Activated CD8-positive, alpha-beta memory T cell treated with anti-CD3 and anti-CD28 coated beads, Interleukin-2, amount 50 U/mL, for 24 hours (primary cell): ENCODE measurements at regions not wholly inside any gene's neighbourhood (a gene's known extent, or its start where the extent isn't known, plus 50 kb on each side); places are given as distances from the start of the nearest gene placed in this dataset.

Experiments used
- DNase-seq: peaks from one replicate; pipeline ENCODE4 v3.0.0-alpha.2; 2020; ENCODE audit errors: extremely low read depth

DNA sequence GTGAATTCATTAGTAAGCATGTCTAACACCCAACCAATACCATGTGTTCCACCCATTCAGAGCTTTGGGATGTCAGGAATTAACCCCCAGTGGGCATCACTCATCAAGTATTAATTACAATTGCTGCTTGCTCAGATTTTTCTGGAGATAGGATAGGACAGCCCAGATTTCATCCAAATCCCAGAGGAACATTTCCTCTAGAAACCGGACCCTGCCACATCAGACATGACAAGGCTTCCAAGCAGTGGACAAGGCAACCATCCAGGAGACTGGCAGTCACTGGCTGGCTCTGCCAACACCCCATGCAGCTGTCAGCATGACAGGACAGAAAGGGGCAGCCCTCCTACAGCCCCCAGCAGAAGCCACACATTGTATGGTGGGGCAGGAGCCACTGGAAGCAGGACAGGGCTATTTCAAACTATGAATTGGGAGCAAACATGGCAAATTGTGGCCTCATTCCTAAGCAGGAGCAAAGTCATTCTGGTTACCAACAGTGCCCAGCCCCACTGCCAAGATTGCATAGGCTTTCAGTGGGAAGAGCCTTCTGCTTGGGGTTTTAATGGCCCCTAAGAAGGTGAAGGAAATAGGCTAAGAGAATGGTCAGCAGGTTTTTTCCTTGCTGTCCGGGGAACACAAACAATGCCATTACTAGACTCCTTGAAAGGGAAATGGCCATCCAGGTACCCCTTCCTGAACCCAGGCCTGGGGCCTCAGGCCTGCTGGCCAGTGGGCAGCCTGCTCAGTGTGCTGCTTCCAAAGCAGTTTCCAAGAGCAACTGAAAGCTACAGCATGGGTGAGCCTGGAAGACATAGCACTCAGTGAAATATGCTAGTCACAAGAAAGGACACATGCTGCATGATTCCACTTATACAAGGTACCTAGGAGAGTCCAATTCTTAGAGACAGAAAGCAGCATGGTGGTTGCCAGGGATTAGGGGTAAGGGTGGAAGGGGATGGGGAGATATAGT, 294.7 kb upstream of the SLC30A5 start:
- DNase-seq = no peak

DNA sequence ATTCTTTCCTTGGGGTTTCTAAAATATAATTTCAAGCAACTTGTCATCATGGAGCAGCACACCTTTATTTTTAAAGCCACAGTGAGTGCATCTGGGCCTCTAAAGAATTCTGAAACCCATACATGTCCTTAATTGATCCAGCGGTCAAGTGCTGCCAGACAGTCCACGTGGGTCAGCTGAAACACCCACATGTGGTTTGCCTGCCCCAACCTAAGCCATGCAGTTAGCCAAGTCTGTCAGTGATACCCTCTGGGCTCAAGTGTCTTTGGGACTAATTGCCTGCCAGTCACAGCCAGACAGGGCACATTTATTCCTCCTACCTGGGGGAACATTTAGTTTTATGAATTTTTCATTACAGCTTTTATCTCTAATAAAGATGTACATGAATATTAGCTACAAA, 291.4 kb upstream of the SLC30A5 start:
- no peak for DNase-seq

DNA sequence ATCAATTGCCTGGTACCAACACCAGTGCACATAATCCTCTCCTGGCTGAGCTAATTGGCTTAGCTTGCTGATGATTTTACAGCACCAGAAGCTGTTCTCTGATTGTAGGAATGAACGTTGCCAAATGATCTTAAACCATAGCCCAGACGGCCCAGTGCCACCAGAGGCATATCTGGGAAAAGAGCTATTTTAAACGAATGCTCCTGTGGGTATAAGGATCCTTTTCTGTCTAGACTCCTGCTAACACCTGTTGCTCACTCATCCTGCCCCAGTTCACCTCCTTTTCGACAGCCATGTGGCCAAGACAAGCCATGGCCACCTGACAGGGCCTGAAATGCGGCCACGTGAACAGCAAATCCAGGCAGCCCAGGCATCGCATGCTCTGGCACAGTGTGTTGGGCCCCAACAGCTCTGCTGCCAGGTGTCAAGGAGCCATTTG, 289.9 kb upstream of the SLC30A5 start:
- DNase-seq = no peak

DNA sequence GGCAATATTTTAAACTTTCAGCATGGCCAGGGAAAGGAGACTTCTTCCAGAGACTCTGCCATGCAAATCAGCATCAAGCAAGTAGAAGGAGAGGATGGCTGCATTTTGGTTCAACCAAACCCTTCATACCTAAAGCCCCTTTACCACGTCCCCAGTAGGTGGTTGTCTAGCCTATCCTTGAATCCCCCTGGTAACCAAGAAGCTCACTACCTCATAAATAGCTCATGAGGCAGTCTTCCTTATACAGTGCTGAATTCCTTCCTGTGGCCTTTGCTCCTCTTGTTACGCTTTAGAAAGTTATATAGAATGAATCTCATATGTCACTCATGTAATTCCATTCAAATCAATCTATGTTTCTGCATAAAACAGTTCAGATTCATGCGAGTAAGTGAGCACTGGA, 289.5 kb upstream of the SLC30A5 start:
- no peak for DNase-seq

DNA sequence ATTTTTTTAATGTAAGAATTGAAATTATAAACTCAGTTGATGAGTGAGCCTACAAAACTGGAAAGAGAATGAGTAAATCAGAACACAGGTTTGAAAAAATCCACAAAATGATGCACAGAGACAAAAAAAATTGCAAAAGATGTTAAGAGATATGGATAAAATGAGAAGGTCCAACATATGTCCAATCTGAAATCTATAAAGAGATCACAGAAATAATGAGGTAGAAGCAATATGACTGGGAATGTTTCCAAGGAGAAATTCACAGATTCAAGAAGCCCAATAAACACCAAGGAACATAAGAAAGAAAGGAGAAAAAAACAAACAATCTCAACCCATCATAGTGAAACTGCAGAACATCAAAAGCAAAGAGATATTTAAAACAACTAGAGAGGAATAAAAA, 288.4 kb upstream of the SLC30A5 start:
- no peak for DNase-seq

DNA sequence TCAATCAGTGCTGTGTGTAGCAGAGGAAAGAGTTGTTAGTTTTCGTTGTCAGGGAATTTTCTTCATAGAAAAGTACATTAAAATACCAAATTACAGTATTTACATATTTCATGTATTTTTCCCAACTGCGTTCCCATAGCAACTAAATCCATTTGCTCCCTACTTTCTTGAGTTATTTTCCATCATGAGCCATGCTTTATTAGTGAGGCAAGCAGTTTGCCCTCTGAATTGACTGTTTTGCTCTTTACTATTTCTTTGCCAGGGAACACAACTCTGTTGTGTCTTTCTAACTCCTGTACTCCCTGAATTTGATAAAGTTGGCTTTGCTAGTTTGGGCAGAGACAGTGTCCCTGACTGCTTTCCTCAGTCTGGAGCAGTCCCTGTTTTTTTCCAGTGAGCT, 276.2 kb upstream of the SLC30A5 start:
- DNase-seq = no peak

DNA sequence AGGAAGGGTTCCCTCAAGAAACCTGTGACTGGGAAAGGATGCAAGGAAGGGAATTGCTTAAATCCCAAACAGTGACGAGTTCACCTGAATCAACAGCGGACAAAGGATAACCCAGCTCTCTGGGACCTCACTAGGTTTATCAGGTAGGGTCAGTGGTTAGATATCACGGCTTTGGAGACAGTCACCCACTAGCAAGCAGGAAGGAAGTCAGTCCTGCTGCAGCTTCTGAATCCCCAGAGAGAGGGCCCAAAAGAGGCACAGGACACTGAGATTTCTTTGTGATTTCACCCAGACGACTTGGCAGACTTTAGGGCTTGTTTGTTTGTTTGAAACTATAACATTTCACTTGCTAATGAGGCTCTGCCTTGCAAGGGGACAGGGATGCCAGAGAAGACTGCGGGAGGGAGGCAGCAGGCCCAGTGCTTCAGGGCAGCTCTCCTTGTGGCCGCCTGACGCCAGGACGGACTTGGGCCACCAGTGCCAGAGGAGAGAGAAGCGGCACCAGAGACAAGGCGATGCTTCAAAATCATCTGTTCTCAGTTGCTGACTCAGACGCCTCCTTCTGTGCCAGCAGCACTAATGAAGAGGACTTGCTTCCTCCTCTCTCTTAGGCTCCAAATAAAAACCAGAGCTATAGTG, 275.6 kb upstream of the SLC30A5 start:
- no peak for DNase-seq

DNA sequence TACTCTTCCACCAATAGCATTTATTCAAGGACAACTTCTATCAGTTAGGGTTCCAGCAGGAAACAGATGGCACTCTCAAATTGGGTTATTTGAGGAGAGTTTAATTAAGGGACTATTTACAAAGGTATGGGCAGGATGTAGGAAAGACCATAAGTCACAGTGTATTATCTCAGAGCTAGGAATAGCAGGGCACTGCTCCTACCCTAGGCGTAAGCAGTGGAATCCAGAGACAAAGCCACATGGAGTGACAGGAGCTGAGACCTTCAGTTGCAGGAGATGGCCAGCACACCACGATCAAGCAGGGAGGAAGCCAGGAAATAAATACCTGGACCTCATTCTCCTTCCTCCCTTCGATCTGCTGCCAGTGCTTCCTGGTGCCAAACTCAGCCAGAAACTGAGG, 274.9 kb upstream of the SLC30A5 start:
- no peak for DNase-seq

DNA sequence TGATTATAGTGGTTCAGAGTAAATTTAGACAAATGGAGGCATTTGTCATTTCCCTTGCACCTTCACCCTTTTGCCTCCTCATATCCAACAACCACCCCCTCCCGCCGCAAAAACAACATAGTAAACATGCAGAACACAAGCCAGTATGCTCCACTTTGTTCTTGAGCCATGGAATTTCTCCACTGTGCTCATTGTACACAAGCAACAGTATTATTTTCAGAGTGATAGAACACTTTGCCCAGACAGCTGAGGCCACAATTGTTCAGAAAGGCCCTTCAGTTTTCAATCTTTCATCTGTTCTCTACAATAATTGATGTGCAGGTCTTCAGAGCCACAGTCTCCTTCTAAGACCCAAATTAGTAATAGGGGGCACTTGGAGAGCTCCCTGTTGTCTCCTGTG, 272.8 kb upstream of the SLC30A5 start:
- DNase-seq = no peak

DNA sequence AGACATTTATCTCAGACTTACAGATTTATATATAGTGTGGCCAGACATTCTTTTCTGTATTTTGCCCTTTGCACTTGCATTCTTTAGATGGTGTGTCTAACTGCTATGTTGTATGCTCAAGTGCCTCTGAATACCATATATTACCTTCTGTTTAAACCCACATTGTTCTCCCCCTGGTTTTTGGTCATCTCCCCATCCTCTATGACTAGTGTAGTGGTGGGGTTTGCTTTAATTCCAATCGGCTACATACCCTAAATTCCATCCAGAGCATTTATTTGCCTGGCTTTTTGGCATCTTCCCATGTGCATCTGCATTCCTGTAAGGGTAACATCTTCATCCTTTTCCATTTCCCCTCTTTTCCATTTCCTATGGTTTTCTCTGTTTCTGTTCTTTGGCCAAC, 271.0 kb upstream of the SLC30A5 start:
- no peak for DNase-seq

DNA sequence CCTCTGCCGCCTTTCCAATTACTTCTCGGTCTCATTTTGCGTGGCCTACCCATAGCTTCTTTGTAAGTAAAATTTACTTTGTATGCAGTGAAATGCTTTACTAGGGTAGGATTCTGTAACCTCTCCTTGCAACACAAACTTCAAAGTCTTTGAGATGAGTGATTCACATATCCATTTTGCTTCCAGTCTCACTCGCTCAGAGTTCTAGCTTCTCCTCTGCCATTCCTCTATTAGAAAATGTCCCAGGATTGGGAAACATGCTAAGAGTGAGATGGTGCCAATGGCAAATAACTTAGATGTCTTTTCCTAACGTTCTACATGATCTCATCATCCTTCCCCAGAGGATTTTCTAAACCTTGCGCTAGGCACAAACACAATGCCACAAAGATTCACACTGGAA, 270.5 kb upstream of the SLC30A5 start:
- DNase-seq = no peak

DNA sequence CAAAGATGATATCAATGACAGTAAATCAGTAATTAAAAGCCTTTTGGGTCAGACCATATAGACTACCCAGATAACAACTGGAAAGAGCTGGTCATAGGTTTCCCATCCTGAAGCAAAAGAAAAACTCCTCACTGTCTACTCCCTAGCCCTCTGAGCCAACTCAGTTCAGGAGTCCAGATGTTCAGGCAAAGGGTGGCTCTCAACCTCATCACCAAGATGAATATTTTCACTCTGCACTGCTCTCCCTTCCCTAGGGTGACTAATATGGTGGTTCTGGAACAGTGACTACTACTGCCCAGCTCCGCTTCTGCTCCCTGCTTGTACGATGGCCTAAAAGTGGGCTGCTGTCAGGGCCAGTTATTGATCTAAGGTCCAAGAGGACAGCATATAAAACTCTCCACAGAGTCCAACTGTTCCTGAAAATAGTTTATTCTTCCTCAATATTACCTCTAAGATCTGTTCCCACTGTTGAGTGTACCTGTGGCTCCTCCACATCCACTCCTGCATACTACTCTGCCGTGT, 263.4 kb upstream of the SLC30A5 start:
- DNase-seq = no peak

DNA sequence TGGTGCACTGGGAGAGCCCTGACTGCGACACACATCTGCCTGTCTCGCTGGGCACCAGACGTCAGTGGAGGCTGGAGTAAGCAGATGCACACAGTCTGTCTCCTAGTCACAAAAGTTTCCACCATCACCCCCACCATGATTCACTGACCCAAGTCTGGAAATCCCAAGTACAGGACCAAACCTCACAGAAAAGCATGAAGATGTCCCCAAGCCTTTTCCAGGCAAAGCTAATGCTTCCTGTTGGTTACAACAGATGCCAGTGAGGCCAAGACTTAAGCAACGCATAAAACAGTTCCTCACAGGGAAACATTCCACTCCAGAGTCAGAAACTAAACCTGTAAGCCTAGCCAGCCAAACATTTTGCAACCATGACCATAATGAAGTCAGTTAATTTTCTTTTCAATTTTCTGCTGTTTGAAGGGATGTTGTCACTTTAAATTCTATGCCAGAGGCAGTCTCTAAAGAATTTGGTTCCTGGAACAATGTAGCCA, 259.3 kb upstream of the SLC30A5 start:
- DNase-seq = no peak

DNA sequence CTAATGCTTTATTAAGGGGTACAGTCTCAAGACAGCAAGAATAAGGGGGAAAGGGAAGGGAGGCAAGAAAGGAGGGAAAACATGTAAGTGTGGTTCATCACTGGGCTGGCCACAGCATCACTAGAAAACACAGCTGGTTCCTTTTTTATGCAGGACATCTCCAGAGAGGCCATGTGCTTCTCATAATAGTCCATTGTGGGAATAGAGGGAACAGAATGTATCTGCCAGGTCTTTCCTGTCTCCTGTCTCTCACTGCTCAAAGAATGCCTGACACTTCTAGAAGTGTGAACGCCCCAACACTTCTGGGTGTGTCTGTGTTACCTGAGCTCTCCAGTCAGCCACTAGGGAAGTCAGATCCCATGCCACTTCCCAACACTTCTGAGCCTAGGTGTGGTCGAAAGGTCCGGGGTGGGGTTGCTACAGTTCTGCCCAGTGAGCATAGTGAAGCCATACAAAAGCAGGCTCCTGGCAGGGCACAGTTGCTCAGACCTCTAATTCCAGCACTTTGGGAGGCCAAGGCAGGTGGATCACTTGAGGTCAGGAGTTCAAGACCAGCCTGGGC, 255.6 kb upstream of the SLC30A5 start:
- DNase-seq = no peak

DNA sequence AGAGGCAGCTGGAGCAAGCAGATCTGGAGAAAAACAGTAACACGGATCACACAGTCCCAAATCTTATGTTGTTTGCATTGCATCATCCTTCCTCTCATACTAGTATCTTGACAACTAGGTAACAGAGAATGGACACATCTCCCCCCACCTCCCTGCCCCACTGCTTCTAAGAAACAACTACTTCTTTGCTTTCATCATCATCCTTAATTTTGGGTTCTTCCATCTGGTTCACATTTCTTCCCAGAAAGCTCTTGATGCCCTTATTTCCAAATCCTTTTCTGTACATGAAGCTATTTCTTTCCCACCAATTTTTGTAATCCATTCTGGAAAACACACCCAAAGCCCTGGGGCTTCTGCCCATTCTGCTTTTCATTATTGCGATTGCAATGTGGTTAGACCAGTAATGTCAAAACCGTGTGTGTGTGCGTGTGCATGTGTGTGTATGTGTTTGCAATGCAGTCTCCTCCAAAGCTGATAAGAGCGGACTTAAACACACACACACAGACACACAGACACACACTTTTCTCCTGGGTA, 254.7 kb upstream of the SLC30A5 start:
- DNase-seq = no peak

DNA sequence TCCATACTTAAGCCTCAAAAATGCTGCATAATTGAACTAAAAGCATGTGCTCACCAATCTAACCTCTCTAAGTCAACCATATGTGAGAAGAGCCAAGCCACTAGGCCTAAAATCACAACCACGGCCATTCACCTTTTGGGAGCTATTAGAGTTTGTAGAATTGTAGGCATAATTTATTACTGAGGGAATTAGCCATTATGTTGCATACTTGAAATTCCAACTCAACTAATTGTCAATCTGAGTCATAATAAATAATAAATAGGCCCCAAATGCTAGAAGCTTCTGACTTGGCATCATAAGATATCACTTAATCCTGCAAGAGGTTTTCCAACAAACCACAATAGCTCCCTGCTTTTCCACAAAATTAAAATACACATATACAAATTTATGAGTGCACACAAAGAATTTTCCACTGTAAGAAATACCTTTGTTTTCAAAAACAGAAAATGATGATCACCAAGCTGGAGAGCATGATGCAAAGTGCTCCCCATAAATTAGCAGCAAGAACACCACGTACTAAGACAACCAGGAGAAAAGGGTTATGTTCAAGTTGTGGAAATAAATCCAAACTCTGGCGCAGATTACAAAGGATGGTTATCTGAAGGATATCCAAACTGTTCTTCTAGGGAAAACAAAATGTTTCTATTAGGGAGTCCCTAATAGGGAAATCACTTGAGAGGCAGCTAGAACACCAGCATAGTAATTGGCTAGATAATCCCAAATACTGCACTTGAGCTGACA, 250.0 kb upstream of the SLC30A5 start:
- no peak for DNase-seq

DNA sequence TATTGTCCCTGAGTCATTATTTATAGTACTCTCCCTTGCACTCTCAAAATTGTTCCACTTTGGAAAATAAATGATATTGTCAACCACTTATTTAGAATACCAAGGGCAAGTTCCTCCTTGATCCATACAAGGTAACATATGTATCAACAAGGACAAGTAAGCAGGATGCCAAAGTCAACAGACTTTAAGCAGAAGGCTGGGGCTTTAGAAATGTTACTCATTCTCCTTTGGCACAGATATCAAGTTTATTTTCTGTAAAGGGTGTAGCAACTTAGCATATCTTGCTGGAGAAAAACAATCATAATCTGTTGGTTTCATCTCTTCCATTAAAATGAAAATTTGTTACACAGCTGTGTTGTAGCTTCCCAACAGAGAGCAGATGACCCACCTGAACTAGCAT, 248.7 kb upstream of the SLC30A5 start:
- no peak for DNase-seq

DNA sequence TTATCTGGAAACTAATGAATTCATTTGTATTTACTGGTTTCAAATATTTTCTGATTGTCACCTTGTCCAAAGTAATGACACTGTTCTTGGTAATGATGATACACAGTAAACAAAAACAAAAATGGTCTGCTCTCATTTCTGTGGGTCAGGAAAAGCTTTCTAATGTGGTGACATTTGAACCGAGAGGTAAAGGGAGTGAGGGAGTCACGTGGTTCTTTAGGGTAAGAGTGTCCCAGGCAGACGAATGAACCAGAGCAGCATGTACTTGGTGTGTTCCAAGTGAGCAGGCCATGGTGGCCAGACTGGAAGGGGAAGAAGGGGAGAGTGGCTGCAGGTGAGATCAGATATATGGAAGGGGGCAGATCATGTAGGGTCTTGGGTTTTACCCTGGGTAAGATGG, 247.0 kb upstream of the SLC30A5 start:
- no peak for DNase-seq

DNA sequence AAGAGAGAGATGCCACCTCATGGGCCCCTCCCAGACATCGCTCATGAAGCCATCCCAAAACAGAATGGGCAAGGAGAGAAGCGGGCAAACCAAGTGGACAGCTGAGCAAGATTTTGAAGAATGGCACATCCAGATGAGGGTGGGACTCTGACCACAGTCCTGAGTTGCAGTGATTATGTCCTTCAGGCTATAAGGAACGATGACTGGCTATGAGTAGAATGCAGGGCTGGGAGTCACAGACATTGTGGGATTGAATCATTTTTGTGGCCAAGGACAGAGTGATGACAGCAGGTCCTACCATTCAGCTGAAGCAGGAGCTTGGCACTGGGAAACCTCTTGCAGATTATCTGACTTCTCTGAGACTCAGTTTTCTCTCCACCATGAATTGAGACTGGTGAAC, 245.7 kb upstream of the SLC30A5 start:
- no peak for DNase-seq

DNA sequence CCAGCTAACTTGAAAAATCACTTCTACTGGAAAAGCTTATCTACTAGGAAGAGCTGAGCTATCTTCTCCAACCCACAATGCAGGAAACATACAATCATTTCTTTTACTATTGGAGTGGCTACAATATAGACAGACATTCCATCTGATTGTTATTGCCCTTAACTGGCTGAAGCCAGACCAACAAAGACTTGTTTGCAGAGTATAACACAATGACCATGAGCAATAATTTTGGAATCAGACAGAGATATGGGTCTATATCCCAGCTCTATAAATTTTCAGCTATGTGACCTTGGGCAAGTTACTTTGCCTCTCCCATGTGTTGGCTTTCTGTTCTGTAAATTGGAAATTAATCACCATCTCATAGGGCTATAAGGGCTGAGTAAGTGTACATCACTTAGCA, 244.7 kb upstream of the SLC30A5 start:
- DNase-seq = no peak

DNA sequence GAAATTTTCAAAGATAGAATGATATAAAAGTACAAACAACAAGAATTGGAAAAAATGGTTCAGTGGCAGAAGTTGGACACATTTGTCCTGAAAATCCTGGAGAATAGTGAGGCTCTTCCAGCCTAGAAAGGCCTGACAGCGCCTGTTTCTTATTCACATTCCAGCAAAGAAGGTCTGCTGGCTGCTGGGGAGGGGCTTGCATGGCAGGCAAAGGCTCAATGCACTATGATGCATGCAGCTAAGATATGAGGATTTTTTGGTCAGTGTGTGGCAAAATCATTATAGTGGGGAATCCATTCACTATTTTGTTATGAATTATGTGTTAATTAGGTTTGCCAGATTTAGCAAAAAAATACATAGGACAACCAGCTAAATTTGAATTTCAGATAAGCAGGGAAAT, 243.9 kb upstream of the SLC30A5 start:
- no peak for DNase-seq

DNA sequence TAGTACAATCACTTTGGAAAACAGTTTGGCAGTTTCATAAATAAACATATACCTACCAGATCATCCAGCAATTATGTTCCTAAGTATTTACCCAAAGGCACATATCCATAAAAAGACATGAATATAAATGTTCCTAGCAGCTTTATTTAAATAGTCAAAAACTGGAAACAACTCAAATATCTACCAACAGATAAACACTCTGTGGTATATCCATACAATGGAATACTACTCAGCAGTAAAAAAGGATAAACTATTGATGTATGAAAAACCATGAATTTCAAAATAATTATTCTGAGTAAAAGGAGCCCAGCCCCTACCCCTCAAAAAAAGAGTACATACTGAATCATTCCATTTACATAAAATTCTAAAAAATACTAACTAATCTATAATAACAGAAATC, 232.7 kb upstream of the SLC30A5 start:
- no peak for DNase-seq
